Stimulated activated CD8-positive, alpha-beta memory T cell treated with anti-CD3 and anti-CD28 coated beads, Interleukin-12 subunit alpha, Interleukin-12 subunit beta, amount 100 ng/mL, for 24 hours (primary cell): ENCODE measurements at regions not wholly inside any gene's neighbourhood (a gene's known extent, or its start where the extent isn't known, plus 50 kb on each side); places are given as distances from the start of the nearest gene placed in this dataset.

Source experiments
- DNase-seq: peaks from one replicate; pipeline ENCODE4 v3.0.0-alpha.2; 2020; ENCODE audit errors: extremely low read depth

DNA sequence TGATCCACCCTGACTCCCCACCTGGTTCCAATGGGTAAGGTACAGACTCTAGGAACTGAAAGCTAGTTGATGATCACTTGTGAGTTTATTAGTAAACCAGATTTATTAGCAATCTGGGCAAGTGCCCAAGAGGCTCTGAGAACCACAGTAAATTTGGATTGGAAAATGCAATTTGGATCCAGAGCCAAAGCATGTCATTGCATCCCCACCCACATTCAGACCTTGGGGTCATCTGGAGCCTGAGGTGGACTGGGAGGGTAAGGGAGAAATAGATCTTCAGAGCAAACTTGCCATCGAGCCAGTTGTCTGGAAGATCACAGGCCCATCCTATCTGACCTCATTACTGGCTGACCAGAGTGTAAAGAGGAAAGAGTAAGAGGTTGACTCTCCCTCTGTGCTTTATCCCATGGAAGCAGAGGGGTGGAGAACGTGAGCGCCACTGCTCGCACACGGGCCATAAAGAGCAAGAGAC is 78.7 kb upstream of the RASGEF1B start:
- DNase-seq: no peak

GRCh38 chr4:81549984-81550383 is 78.3 kb upstream of the RASGEF1B start:
- no peak for DNase-seq

GRCh38 chr4:81546777-81547176 is 75.1 kb upstream of the RASGEF1B start:
- no peak for DNase-seq

DNA sequence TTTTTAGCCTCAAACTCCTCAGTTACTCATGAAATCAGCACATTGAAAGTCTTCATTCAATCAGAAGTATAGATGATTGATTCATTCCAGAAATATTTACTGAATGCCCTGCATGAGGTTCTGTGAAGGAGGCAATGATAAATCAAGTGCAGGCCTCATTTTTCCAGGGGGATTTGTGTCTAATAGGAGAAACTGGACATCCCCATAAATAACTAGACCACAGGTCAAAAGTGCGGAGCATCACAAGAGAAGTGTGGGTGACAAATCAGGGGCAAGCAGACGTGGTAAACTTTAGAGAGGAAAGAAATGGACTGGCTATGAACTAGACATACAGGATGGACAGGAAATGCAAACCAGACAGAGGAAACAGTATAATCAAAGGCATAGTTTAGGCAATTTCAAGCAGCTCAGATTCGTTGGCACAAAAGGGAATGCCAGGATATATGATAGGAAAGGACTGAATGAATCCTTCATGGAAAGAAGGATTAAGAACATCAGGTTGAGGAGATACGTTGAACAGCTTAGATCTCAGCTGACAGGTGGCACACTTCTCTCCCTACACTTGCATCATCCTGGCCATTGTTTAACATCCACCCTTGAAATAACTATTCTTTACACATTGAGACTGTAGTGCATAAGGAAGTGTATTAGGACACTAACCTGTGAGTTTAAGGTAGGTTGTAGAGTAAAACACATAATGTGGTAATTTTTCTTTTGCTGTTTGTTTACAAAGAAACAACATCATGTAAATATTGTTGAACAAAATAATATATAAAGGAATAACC is 69.6 kb upstream of the RASGEF1B start:
- DNase-seq: no peak

- no peak for DNase-seq
Measured at GRCh38 chr4:81538716-81539427, 67.2 kb upstream of the RASGEF1B start.

DNA sequence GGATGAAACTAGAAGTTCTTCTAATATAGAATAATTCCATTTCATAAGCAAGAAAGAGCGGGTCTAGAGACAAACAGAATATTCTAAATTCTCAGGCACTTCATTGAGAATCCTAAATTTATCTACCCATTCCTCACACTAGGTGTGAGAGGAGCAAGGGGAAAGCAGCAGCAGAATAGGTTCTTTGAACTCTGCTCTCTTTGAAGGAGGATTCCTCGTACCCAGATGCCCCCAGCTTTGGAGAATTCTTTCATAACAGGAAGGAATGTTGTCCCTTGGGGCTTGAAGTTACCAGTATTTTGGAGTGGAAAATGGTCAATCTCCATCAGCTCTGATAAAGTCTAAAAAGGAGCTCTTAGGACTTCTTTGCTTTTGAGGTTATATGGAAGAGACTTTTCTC is 59.7 kb upstream of the RASGEF1B start:
- DNase-seq: no peak

GRCh38 chr4:81528979-81529378 is 57.3 kb upstream of the RASGEF1B start:
- DNase-seq: no peak

- DNase-seq: no peak
Measured at GRCh38 chr4:81528200-81528599, 56.5 kb upstream of the RASGEF1B start.

DNA sequence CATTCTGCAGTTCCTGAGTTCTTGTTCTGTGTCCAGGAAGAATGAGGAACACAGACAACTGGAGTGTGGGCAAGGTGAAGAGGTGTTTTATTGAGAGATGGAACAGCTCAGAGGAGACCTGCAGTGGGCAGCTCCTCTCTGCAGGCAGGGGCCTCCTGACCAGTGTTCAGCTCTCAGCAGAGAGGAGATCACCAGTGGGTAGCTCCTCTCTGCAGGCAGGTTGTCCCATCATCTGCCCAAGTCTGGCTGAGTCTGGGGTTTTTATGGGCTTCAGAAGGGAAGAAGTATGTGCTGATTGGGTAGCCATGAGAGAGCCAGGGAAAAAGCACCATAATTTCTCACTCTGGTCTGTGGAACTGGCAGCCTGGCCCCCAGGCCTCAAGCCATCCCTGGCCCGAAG is 56.0 kb upstream of the RASGEF1B start:
- DNase-seq: no peak

DNA sequence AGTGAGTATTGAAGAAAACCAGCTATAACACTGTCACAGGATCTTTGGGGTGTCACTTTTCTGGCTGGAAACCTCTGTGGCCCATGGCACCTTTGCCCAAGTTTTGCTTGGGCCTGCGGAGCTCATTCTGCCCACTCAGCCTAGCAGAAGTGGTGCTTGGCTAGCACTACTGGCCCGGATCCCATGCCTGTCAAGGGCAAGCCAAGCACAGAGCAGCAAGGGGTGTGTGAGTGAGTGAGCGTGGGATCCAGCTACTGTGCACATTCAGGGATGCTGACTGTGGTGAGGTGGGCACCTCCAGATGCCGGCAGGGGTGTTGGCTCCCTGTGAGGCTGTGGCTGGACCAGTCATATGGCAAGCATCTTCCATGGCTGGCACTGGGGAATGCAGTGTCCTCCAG is 55.4 kb upstream of the RASGEF1B start:
- DNase-seq: no peak

- DNase-seq: no peak
Measured at GRCh38 chr4:81526706-81527105, 55.0 kb upstream of the RASGEF1B start.

DNA sequence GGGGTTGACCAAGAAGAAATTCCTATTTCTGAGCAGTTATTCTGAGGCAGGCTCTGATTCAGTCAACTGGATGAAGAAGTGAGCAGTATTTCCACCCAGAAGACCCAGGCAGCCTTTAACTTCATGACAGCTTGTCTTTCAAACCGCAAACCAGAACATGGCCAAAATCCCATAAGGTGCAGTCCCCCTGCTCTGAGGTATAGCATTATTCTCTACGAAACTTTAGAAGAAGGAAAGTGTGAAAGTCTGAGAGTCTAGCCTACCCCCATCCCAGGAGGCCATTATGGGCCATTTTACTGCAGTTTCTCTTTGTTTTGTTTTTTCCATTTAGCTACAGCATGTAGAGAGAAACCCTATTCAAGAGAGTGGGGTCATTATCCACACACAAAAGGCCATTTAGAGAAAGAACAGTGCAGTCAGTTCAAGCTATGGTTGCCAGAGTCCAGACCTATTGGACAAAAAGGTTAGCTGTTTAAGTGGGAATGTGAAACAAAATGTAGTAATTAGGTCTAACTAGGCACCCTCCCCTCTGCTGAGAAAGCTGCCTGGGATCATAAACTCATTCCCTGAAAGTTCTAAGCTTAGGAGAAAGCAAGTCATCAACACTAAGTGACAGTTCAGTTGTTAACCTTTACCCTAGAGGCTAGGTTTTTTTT is 52.1 kb upstream of the RASGEF1B start:
- no peak for DNase-seq

DNA sequence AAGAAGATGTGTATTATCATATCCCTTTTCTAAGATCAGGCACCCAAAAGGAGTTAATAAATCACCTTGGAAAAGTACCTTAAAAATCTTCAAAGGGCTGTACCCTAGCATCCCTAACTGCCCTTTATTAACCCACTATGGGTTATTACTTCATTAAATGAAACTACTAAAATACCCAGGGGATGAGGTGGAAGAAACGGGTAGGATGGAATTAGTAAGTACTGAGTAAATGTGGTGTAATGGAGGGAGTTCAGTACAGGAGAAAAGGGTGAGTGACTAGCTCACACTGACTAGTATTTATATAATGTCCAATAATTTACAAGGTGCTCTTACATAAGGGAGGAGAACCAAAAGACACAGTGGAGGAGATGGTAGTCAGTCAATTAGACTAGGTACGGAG is 51.0 kb upstream of the RASGEF1B start:
- DNase-seq: no peak

GRCh38 chr4:81521708-81522107 is 50.0 kb upstream of the RASGEF1B start:
- DNase-seq: no peak
